Body of pancreas (tissue), 4 donors: ENCODE measurements at regions not wholly inside any gene's neighbourhood (a gene's known extent, or its start where the extent isn't known, plus 50 kb on each side); places are given as distances from the start of the nearest gene placed in this dataset.

Source experiments
- POLR2A ChIP-seq, 3 donors: fragments of 450-650 bp; IDR thresholded peaks; one replicate each; pipeline ENCODE4 v1.6.1; 2016; ENCODE audit warnings: antibody characterized with exemption in 3 of 3, mild to moderate bottlenecking in 2 of 3
- TF ChIP-seq, protein P1 (sequence below), 7 experiments: fragments of 450-650 bp in 4 of 7; fragments of 200-600 bp in 3 of 7; sonication (generic) in 3 of 7; IDR thresholded peaks; one replicate each; pipeline ENCODE4 v1.5.1; 2016 to 2019; ENCODE audit warnings: antibody characterized with exemption in 7 of 7

DNA sequence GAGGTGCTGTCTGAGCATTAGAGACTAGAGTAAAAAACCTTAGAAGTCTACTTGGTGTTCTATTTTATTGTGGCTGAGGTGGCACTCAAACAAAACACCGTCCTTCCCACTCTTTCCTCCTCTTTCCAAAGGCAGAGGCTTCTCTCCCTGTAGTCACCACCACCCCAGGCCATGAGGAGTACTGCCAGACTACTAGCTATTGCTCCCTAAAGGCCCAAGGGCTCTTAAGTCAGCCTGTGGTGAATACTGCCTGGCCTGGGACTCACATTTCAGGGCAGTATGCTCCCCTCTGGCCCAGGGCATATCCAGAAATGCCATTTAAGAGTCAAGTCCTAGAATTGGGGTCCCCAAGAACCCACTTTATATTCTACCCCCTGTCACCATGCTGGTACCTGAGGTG is 309.7 kb upstream of the IMPG1 start:
- TF ChIP-seq, protein P1, sequence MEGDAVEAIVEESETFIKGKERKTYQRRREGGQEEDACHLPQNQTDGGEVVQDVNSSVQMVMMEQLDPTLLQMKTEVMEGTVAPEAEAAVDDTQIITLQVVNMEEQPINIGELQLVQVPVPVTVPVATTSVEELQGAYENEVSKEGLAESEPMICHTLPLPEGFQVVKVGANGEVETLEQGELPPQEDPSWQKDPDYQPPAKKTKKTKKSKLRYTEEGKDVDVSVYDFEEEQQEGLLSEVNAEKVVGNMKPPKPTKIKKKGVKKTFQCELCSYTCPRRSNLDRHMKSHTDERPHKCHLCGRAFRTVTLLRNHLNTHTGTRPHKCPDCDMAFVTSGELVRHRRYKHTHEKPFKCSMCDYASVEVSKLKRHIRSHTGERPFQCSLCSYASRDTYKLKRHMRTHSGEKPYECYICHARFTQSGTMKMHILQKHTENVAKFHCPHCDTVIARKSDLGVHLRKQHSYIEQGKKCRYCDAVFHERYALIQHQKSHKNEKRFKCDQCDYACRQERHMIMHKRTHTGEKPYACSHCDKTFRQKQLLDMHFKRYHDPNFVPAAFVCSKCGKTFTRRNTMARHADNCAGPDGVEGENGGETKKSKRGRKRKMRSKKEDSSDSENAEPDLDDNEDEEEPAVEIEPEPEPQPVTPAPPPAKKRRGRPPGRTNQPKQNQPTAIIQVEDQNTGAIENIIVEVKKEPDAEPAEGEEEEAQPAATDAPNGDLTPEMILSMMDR (IDR thresholded peaks at IDR 0.05), result no peak
- TF ChIP-seq POLR2A (IDR thresholded peaks at IDR 0.05), result no peak
